HCT116 (cell line): ENCODE measurements at regions not wholly inside any gene's neighbourhood (a gene's known extent, or its start where the extent isn't known, plus 50 kb on each side); places are given as distances from the start of the nearest gene placed in this dataset.

ENCODE experiments used
- ATAC-seq: fragments of 200-7000 bp; cut with Tn5 transposase; 2 replicates; pipeline ENCODE4 v1.9.1; 2020; ENCODE audit warnings: mild to moderate bottlenecking, moderate library complexity
- BruUV-seq: library from RNA; stranded (reverse); fragments of 400-500 nt; replicated peaks from 2 replicates; lab custom pipeline; 2021; lab: Mats Ljungman, UMichigan
- CTCF ChIA-PET: fragments of 300-600 bp; sonication (Branson Sonifier 250); formaldehyde crosslinking; loops from one replicate; lab custom pipeline; 2021; ENCODE audit warnings: antibody characterized with exemption; lab: Charles Lee
- POLR2A ChIA-PET: fragments of 300-600, 350-600 bp; sonication (Branson Sonifier 250); formaldehyde crosslinking; loops from one replicate; lab custom pipeline; 2021; ENCODE audit warnings: antibody characterized with exemption; lab: Charles Lee
- RAD21 ChIA-PET, 2 experiments: fragments of 300-600 bp; sonication (Branson Sonifier 250); formaldehyde crosslinking; loops; one replicate each; lab custom pipeline; 2023; ENCODE audit warnings: low total read pairs in 2 of 2; ENCODE audit not compliant: uncharacterized antibody in 2 of 2, unreplicated experiment in 2 of 2, low non-redundant PET in 1 of 2; lab: Charles Lee
- DNase-seq: peaks from one replicate; pipeline ENCODE4 v3.0.0-alpha.2; 2010; ENCODE audit warnings: low read depth, low spot score
- H2AFZ ChIP-seq: fragments of 200-600 bp; shearing (Covaris generic), sonication (generic); 2 replicates; pipeline ENCODE4 v1.6.1; 2017; ENCODE audit warnings: low read depth, mixed run types, mixed read lengths, antibody characterized with exemption, low read length; ENCODE audit not compliant: poor library complexity, severe bottlenecking
- H3K27ac ChIP-seq: 2 replicates; pipeline ENCODE4 v1.5.1; 2012; ENCODE audit warnings: low read depth, low read length
- H3K27me3 ChIP-seq: fragments of 200-600 bp; sonication (generic); 2 replicates; pipeline ENCODE4 v1.6.1; 2016; ENCODE audit warnings: mixed run types, low read length, mixed read lengths; ENCODE audit not compliant: insufficient read depth
- H3K36me3 ChIP-seq, 2 experiments: fragments of 200-500 bp in 1 of 2; fragments of 200-600 bp in 1 of 2; sonication (Bioruptor generic) in 1 of 2; sonication (generic) in 1 of 2; 2 replicates each; pipeline versions ENCODE4 v1.5.1 to v1.6.1; 2014 to 2016; ENCODE audit warnings: low read length in 2 of 2, inconsistent platforms in 1 of 2, mixed read lengths in 1 of 2, mixed run types in 1 of 2; ENCODE audit not compliant: insufficient read depth in 2 of 2, control insufficient read depth in 1 of 2
- H3K4me1 ChIP-seq, 2 experiments: fragments of 200-600 bp in 1 of 2; sonication (generic) in 1 of 2; 2 replicates each; pipeline versions ENCODE4 v1.5.1 to v1.6.1; 2012 to 2017; ENCODE audit warnings: low read length in 2 of 2, inconsistent platforms in 1 of 2, mild to moderate bottlenecking in 1 of 2, mixed read lengths in 1 of 2, mixed run types in 1 of 2, moderate library complexity in 1 of 2; ENCODE audit not compliant: insufficient read depth in 2 of 2, control insufficient read depth in 1 of 2
- H3K4me2 ChIP-seq: fragments of 200-600 bp; sonication (generic); 2 replicates; pipeline ENCODE4 v1.6.1; 2017; ENCODE audit warnings: mixed run types, low read length, mixed read lengths
- H3K4me3 ChIP-seq, 2 experiments: fragments of 200-600 bp in 1 of 2; sonication (generic) in 1 of 2; replicated peaks in 1 of 2; 2 replicates each; pipeline ENCODE4 v1.5.1; 2011 to 2016; ENCODE audit warnings: low read length in 2 of 2, control low read depth in 1 of 2, low read depth in 1 of 2, mild to moderate bottlenecking in 1 of 2, mixed read lengths in 1 of 2, mixed run types in 1 of 2
- H3K79me2 ChIP-seq: fragments of 200-600 bp; sonication (generic); 2 replicates; pipeline ENCODE4 v1.6.1; 2017; ENCODE audit warnings: mild to moderate bottlenecking, mixed run types, low read length, moderate library complexity, mixed read lengths; ENCODE audit not compliant: insufficient read depth
- H3K9ac ChIP-seq: fragments of 200-600 bp; sonication (generic); 2 replicates; pipeline ENCODE4 v1.6.1; 2016; ENCODE audit warnings: low read length, mixed read lengths
- H3K9me2 ChIP-seq: fragments of 200-600 bp; sonication (generic), shearing (Covaris generic); 2 replicates; pipeline ENCODE4 v1.6.1; 2017; ENCODE audit warnings: mixed run types, mild to moderate bottlenecking, moderate library complexity; ENCODE audit not compliant: insufficient read depth
- H3K9me3 ChIP-seq, 2 experiments: fragments of 200-500 bp in 1 of 2; fragments of 200-600 bp in 1 of 2; sonication (Bioruptor generic) in 1 of 2; sonication (generic) in 1 of 2; 2 replicates each; pipeline ENCODE4 v1.6.1; 2014 to 2017; ENCODE audit warnings: low read length in 2 of 2, mixed read lengths in 2 of 2, inconsistent platforms in 1 of 2, low read depth in 1 of 2, mild to moderate bottlenecking in 1 of 2, mixed run types in 1 of 2, moderate library complexity in 1 of 2; ENCODE audit not compliant: control insufficient read depth in 1 of 2, insufficient read depth in 1 of 2
- H4K20me1 ChIP-seq: fragments of 200-600 bp; sonication (generic), shearing (Covaris generic); 2 replicates; pipeline ENCODE4 v1.6.1; 2017; ENCODE audit warnings: mixed run types, mild to moderate bottlenecking, moderate library complexity; ENCODE audit not compliant: insufficient read depth
- EGR1 ChIP-seq: IDR thresholded peaks from 2 replicates; pipeline ENCODE4 v1.6.1; 2012; ENCODE audit warnings: low read depth
- ELF1 ChIP-seq: IDR thresholded peaks from 2 replicates; pipeline ENCODE4 v1.6.1; 2012; ENCODE audit warnings: low read depth, borderline replicate concordance
- EZH2phosphoT487 ChIP-seq: fragments of 200-600 bp; IDR thresholded peaks from 2 replicates; pipeline ENCODE4 v1.6.1; 2018; ENCODE audit warnings: antibody characterized with exemption, borderline replicate concordance
- FOSL1 ChIP-seq: IDR thresholded peaks from 2 replicates; pipeline ENCODE4 v1.6.1; 2012; ENCODE audit warnings: low read depth
- POLR2AphosphoS5 ChIP-seq: IDR thresholded peaks from 2 replicates; pipeline ENCODE4 v1.6.1; 2011; ENCODE audit warnings: mild to moderate bottlenecking, low read depth, low read length, moderate library complexity
- SIN3A ChIP-seq: IDR thresholded peaks from 2 replicates; pipeline ENCODE4 v1.6.1; 2012; ENCODE audit warnings: low read depth
- TCF7L2 ChIP-seq: IDR thresholded peaks from 2 replicates; pipeline ENCODE4 v1.7.0; 2011; ENCODE audit warnings: borderline replicate concordance, inconsistent platforms; ENCODE audit not compliant: insufficient read depth, insufficient read length; ENCODE audit errors: extremely low read depth
- YY1 ChIP-seq: IDR thresholded peaks from 2 replicates; pipeline ENCODE4 v1.6.1; 2011; ENCODE audit warnings: low read length, low read depth, moderate library complexity, mild to moderate bottlenecking; ENCODE audit not compliant: insufficient replicate concordance; ENCODE audit errors: extremely low read depth
- intact Hi-C: fragments of 100-400 bp; cut with micrococcal nuclease; formaldehyde crosslinking; loops from 2 replicates; pipeline ENCODE4 v1.10.0; 2022
- TF ChIP-seq, protein P1 (sequence below): IDR thresholded peaks from 2 replicates; pipeline ENCODE4 v1.6.1; 2012

DNA sequence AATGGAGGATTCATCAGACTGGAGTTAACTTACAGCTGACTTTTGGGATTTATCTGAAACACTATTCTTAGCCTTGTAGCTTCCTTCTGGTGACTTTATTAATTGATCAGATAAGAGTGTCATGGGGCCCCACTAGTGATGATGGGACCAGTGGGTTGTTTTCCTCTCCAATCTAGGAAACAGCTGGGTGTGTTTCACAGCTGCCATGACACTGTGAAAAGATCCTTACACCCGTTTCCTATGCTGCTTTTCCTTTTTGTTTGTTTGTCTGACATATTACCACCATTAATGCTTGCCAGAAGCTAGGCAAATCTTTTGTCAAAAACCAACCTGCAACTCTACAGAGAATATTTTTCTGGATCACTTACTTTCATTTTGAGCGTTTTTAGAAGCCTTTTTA lies 86.2 kb downstream of the ZBTB18 start:
- H3K4me1 ChIP-seq, result no peaks in the 10 kb centered on the region
- RAD21 ChIA-PET, result no interaction called here
- no TSS peak for BruUV-seq
- no peaks in the 10 kb centered on the region for H3K79me2 ChIP-seq
- no peaks in the 10 kb centered on the region for H3K9me2 ChIP-seq
- intact Hi-C loops, result no loop called here
- TF ChIP-seq YY1 (no peak), EGR1 (no peak), EZH2phosphoT487 (no peak), POLR2AphosphoS5 (no peak), SIN3A (no peak)
- TF ChIP-seq, protein P1, sequence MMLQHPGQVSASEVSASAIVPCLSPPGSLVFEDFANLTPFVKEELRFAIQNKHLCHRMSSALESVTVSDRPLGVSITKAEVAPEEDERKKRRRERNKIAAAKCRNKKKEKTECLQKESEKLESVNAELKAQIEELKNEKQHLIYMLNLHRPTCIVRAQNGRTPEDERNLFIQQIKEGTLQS, result no peak
- TF ChIP-seq, all 23 proteins: peak for 0
- ATAC-seq, result no peak
- no peak for DNase-seq
- H3K9me3 ChIP-seq, result no peaks in the 10 kb centered on the region
- H2AFZ ChIP-seq, result no peak overlapping the region
- H4K20me1 ChIP-seq, result no peaks in the 10 kb centered on the region
- no peak overlapping the region for H3K4me3 ChIP-seq
- no peak overlapping the region for H3K27ac ChIP-seq
- H3K27me3 ChIP-seq, result peaks cover 86% of the 10 kb centered on the region
- ChIA-PET CTCF (no interaction called here), POLR2A (no interaction called here)
- no peaks in the 10 kb centered on the region for H3K36me3 ChIP-seq
- H3K4me2 ChIP-seq, result no peak overlapping the region
- H3K9ac ChIP-seq, result no peak overlapping the region

DNA sequence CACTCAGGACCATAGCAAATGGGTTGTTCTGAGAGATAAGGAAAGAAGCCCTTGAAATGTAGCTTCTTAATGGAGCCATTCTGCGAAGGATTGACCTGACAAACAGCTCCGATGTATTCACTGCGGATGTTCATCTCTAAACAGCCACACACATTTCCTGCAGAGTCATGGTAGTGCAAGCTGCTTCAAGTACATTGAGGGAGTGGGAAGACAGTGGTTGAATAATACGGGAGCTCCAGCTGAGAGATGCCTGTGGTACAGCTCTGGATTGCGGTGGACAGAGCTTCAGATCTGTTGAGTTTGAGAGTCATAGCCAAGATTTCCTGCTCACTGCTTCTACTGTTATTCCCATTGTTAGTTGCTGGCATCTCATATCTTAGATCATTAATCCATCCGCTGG lies 86.6 kb downstream of the ZBTB18 start:
- H3K27me3 ChIP-seq, result peaks cover 86% of the 10 kb centered on the region
- H3K36me3 ChIP-seq, result no peaks in the 10 kb centered on the region
- POLR2A ChIA-PET, result no interaction called here
- H3K9me2 ChIP-seq, result no peaks in the 10 kb centered on the region
- no peaks in the 10 kb centered on the region for H3K79me2 ChIP-seq
- RAD21 ChIA-PET, result no interaction called here
- H3K27ac ChIP-seq, result no peak overlapping the region
- H3K9me3 ChIP-seq, result no peaks in the 10 kb centered on the region
- no peak overlapping the region for H3K9ac ChIP-seq
- no peak overlapping the region for H3K4me2 ChIP-seq
- H3K4me1 ChIP-seq, result no peaks in the 10 kb centered on the region
- H3K4me3 ChIP-seq, result no peak overlapping the region
- intact Hi-C loops, result no loop called here
- BruUV-seq, result no TSS peak
- no peak for ATAC-seq
- CTCF ChIA-PET, result no interaction called here
- no peak overlapping the region for H2AFZ ChIP-seq
- no peak for TF ChIP-seq TCF7L2
- TF ChIP-seq, protein P1, result no peak
- TF ChIP-seq POLR2AphosphoS5, result no peak
- TF ChIP-seq ELF1, result no peak
- no peak for TF ChIP-seq FOSL1
- no peak for TF ChIP-seq YY1
- H4K20me1 ChIP-seq, result no peaks in the 10 kb centered on the region
- DNase-seq, result no peak
